SKM-1 treated with dmso at 0.1 percent for 144 hours (cell line): ENCODE measurements at regions not wholly inside any gene's neighbourhood (a gene's known extent, or its start where the extent isn't known, plus 50 kb on each side); places are given as distances from the start of the nearest gene placed in this dataset.
A peak's percentile ranks its signal among the peaks of the same experiment; 100 is the strongest.

Experiments
- DNase-seq: peaks from one replicate; lab custom pipeline; 2025; ENCODE audit not compliant: unreplicated experiment; lab: John Stamatoyannopoulos, UW

- no peak for DNase-seq
Observed at GRCh38 chr9:19941874-19942273, 153.0 kb upstream of the SLC24A2 start.

- no peak for DNase-seq
Observed at GRCh38 chr9:19940811-19941535, 152.1 kb upstream of the SLC24A2 start.

GRCh38 chr9:19939734-19940278 lies 151.0 kb upstream of the SLC24A2 start:
- DNase-seq: no peak

- no peak for DNase-seq
Observed at GRCh38 chr9:19938990-19939733, 150.3 kb upstream of the SLC24A2 start.

GRCh38 chr9:19937121-19937520 lies 148.3 kb upstream of the SLC24A2 start:
- no peak for DNase-seq

GRCh38 chr9:19936598-19936997 lies 147.8 kb upstream of the SLC24A2 start:
- DNase-seq: no peak

GRCh38 chr9:19935422-19935821 lies 146.6 kb upstream of the SLC24A2 start:
- DNase-seq: no peak

- DNase-seq: no peak
Observed at GRCh38 chr9:19934301-19934871, 145.5 kb upstream of the SLC24A2 start.

- DNase-seq: peak; percentile 22
Observed at GRCh38 chr9:19931098-19931890, 142.5 kb upstream of the SLC24A2 start.

- no peak for DNase-seq
Observed at GRCh38 chr9:19927560-19927959, 138.7 kb upstream of the SLC24A2 start.

GRCh38 chr9:19926774-19927173 lies 137.9 kb upstream of the SLC24A2 start:
- DNase-seq: no peak

- peak; percentile 76 for DNase-seq
Observed at GRCh38 chr9:19925674-19926503, 137.1 kb upstream of the SLC24A2 start.

GRCh38 chr9:19924080-19924479 lies 135.2 kb upstream of the SLC24A2 start:
- no peak for DNase-seq

GRCh38 chr9:19922476-19923118 lies 133.8 kb upstream of the SLC24A2 start:
- no peak for DNase-seq

GRCh38 chr9:19920401-19920800 lies 131.6 kb upstream of the SLC24A2 start:
- no peak for DNase-seq

- DNase-seq: no peak
Observed at GRCh38 chr9:19918630-19919029, 129.8 kb upstream of the SLC24A2 start.

- no peak for DNase-seq
Observed at GRCh38 chr9:19914044-19914443, 125.2 kb upstream of the SLC24A2 start.

- DNase-seq: no peak
Observed at GRCh38 chr9:19913151-19913550, 124.3 kb upstream of the SLC24A2 start.

- DNase-seq: no peak
Observed at GRCh38 chr9:19903076-19903475, 114.2 kb upstream of the SLC24A2 start.

- DNase-seq: no peak
Observed at GRCh38 chr9:19901586-19901985, 112.7 kb upstream of the SLC24A2 start.
